ENCODE measurements at regions not wholly inside any gene's neighbourhood (a gene's known extent, or its start where the extent isn't known, plus 50 kb on each side); places are given as distances from the start of the nearest gene placed in this dataset.

DNA sequence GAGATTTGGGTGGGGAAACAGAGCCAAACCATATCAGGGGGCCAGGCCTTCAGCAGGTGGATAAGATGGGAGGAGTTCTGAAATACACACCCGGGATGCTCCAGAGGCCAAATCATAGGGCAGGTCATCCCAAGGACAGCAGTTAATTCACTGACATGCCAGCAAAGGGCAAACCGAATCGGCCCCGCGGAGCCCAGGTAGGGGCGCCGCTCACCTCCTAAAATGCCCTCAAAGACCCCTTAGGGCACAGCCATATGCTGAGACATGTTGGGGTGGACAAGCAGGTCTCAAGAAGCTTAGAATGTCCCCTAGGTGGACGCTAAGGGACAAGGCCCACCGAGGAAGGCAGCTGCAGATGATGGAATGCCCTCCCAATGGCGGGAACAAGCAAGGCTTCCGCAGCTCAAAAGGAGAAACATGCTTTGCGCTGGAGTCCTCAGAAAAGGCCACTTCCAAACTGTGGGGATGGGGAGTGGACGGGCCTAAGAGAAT is 144.9 kb downstream of the ERCC6L2 start:
- no peaks in the 10 kb centered on the region for H3K36me3 ChIP-seq (ENCODE audit: control insufficient read depth, insufficient read depth, low read length)
- no peak for DNase-seq (ENCODE audit: low read depth in 2 of 2)
- H3K79me2 ChIP-seq (ENCODE audit: control insufficient read depth, insufficient read depth, low read length): no peaks in the 10 kb centered on the region
- H3K9ac ChIP-seq (ENCODE audit: insufficient read depth, low read length): no peak overlapping the region
- no peaks in the 10 kb centered on the region for H3K4me1 ChIP-seq (ENCODE audit: control insufficient read depth, extremely low read depth, insufficient read depth, low read length)
- H4K20me1 ChIP-seq (ENCODE audit: control insufficient read depth, extremely low read depth, insufficient read depth, low read length): no peaks in the 10 kb centered on the region
- no peak overlapping the region for H2AFZ ChIP-seq (ENCODE audit: low read length)
- no peak overlapping the region for H3K27ac ChIP-seq (ENCODE audit: insufficient read depth, low read length)
- TF ChIP-seq, protein P1, sequence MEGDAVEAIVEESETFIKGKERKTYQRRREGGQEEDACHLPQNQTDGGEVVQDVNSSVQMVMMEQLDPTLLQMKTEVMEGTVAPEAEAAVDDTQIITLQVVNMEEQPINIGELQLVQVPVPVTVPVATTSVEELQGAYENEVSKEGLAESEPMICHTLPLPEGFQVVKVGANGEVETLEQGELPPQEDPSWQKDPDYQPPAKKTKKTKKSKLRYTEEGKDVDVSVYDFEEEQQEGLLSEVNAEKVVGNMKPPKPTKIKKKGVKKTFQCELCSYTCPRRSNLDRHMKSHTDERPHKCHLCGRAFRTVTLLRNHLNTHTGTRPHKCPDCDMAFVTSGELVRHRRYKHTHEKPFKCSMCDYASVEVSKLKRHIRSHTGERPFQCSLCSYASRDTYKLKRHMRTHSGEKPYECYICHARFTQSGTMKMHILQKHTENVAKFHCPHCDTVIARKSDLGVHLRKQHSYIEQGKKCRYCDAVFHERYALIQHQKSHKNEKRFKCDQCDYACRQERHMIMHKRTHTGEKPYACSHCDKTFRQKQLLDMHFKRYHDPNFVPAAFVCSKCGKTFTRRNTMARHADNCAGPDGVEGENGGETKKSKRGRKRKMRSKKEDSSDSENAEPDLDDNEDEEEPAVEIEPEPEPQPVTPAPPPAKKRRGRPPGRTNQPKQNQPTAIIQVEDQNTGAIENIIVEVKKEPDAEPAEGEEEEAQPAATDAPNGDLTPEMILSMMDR (conservative IDR thresholded peaks at IDR 0.05 in 1 of 2, IDR thresholded peaks at IDR 0.05 in 1 of 2; ENCODE audit: low read depth in 1 of 2, low read length in 2 of 2): no peak
- TF ChIP-seq EZH2 (IDR thresholded peaks at IDR 0.05; ENCODE audit: low read length, missing control alignments): no peak
- H3K9me3 ChIP-seq (ENCODE audit: control insufficient read depth, insufficient read depth, low read depth, low read length): no peaks in the 10 kb centered on the region
- H3K4me3 ChIP-seq (replicated peaks in 1 of 4; ENCODE audit: control extremely low read depth in 1 of 4, insufficient read depth in 1 of 4, low read depth in 3 of 4, low read length in 4 of 4): peak overlapping the region in 3 of 4 experiments; percentile 16 to 60 (median 36)
- H3K27me3 ChIP-seq (ENCODE audit: control insufficient read depth, insufficient read depth, low read length): peaks cover 49% of the 10 kb centered on the region
- peak overlapping the region; percentile 85 for H3K4me2 ChIP-seq (ENCODE audit: extremely low read depth, insufficient read depth, low read length)
